ENCODE measurements at regions not wholly inside any gene's neighbourhood (a gene's known extent, or its start where the extent isn't known, plus 50 kb on each side); places are given as distances from the start of the nearest gene placed in this dataset.

- H3K9ac ChIP-seq (ENCODE audit: insufficient read depth, low read length): no peak overlapping the region
- peak; percentile 89 to 92 for DNase-seq (ENCODE audit: low read depth in 2 of 2)
- H3K4me3 ChIP-seq (replicated peaks in 1 of 4; ENCODE audit: control extremely low read depth in 1 of 4, insufficient read depth in 1 of 4, low read depth in 3 of 4, low read length in 4 of 4): no peak overlapping the region
- H3K4me1 ChIP-seq (ENCODE audit: control insufficient read depth, extremely low read depth, insufficient read depth, low read length): no peaks in the 10 kb centered on the region
- H3K27me3 ChIP-seq (ENCODE audit: control insufficient read depth, insufficient read depth, low read length): no peaks in the 10 kb centered on the region
- H2AFZ ChIP-seq (ENCODE audit: low read length): no peak overlapping the region
- H3K9me3 ChIP-seq (ENCODE audit: control insufficient read depth, insufficient read depth, low read depth, low read length): no peaks in the 10 kb centered on the region
- TF ChIP-seq CTCF (conservative IDR thresholded peaks at IDR 0.05 in 1 of 2, IDR thresholded peaks at IDR 0.05 in 1 of 2; ENCODE audit: low read depth in 1 of 2, low read length in 2 of 2) (no peak), EZH2 (IDR thresholded peaks at IDR 0.05; ENCODE audit: low read length, missing control alignments) (no peak)
- peak overlapping the region; percentile 4 for H3K4me2 ChIP-seq (ENCODE audit: extremely low read depth, insufficient read depth, low read length)
- no peak overlapping the region for H3K27ac ChIP-seq (ENCODE audit: insufficient read depth, low read length)
- no peaks in the 10 kb centered on the region for H3K36me3 ChIP-seq (ENCODE audit: control insufficient read depth, insufficient read depth, low read length)
- H4K20me1 ChIP-seq (ENCODE audit: control insufficient read depth, extremely low read depth, insufficient read depth, low read length): no peaks in the 10 kb centered on the region
- no peaks in the 10 kb centered on the region for H3K79me2 ChIP-seq (ENCODE audit: control insufficient read depth, insufficient read depth, low read length)
Measured at GRCh38 chr3:35932995-35933394, 293.7 kb downstream of the ARPP21 start.

- DNase-seq (ENCODE audit: low read depth in 2 of 2): peak; percentile 39 to 67
- Histone ChIP-seq H3K4me1 (ENCODE audit: control insufficient read depth, extremely low read depth, insufficient read depth, low read length) (no peaks in the 10 kb centered on the region), H3K9me3 (ENCODE audit: control insufficient read depth, insufficient read depth, low read depth, low read length) (no peaks in the 10 kb centered on the region), H3K79me2 (ENCODE audit: control insufficient read depth, insufficient read depth, low read length) (no peaks in the 10 kb centered on the region), H3K27ac (ENCODE audit: insufficient read depth, low read length) (no peak overlapping the region), H3K27me3 (ENCODE audit: control insufficient read depth, insufficient read depth, low read length) (no peaks in the 10 kb centered on the region), H2AFZ (ENCODE audit: low read length) (no peak overlapping the region), H3K9ac (ENCODE audit: insufficient read depth, low read length) (no peak overlapping the region), H3K4me2 (ENCODE audit: extremely low read depth, insufficient read depth, low read length) (no peak overlapping the region), H3K4me3 (replicated peaks in 1 of 4; ENCODE audit: control extremely low read depth in 1 of 4, insufficient read depth in 1 of 4, low read depth in 3 of 4, low read length in 4 of 4) (no peak overlapping the region), H4K20me1 (ENCODE audit: control insufficient read depth, extremely low read depth, insufficient read depth, low read length) (no peaks in the 10 kb centered on the region), H3K36me3 (ENCODE audit: control insufficient read depth, insufficient read depth, low read length) (no peaks in the 10 kb centered on the region)
- TF ChIP-seq EZH2 (IDR thresholded peaks at IDR 0.05; ENCODE audit: low read length, missing control alignments) (no peak), CTCF (conservative IDR thresholded peaks at IDR 0.05 in 1 of 2, IDR thresholded peaks at IDR 0.05 in 1 of 2; ENCODE audit: low read depth in 1 of 2, low read length in 2 of 2) (no peak)
Measured at GRCh38 chr3:35936571-35936970, 297.2 kb downstream of the ARPP21 start.

- H3K4me3 ChIP-seq (replicated peaks in 1 of 4; ENCODE audit: control extremely low read depth in 1 of 4, insufficient read depth in 1 of 4, low read depth in 3 of 4, low read length in 4 of 4): no peak overlapping the region
- no peak overlapping the region for H3K27ac ChIP-seq (ENCODE audit: insufficient read depth, low read length)
- H3K9me3 ChIP-seq (ENCODE audit: control insufficient read depth, insufficient read depth, low read depth, low read length): no peaks in the 10 kb centered on the region
- no peak overlapping the region for H3K9ac ChIP-seq (ENCODE audit: insufficient read depth, low read length)
- no peaks in the 10 kb centered on the region for H3K36me3 ChIP-seq (ENCODE audit: control insufficient read depth, insufficient read depth, low read length)
- H3K4me1 ChIP-seq (ENCODE audit: control insufficient read depth, extremely low read depth, insufficient read depth, low read length): peaks cover 5% of the 10 kb centered on the region
- DNase-seq (ENCODE audit: low read depth in 2 of 2): peak in 1 of 2 donors; percentile 60
- H3K27me3 ChIP-seq (ENCODE audit: control insufficient read depth, insufficient read depth, low read length): no peaks in the 10 kb centered on the region
- no peaks in the 10 kb centered on the region for H4K20me1 ChIP-seq (ENCODE audit: control insufficient read depth, extremely low read depth, insufficient read depth, low read length)
- H3K79me2 ChIP-seq (ENCODE audit: control insufficient read depth, insufficient read depth, low read length): no peaks in the 10 kb centered on the region
- TF ChIP-seq EZH2 (IDR thresholded peaks at IDR 0.05; ENCODE audit: low read length, missing control alignments): no peak
- no peak for TF ChIP-seq CTCF (conservative IDR thresholded peaks at IDR 0.05 in 1 of 2, IDR thresholded peaks at IDR 0.05 in 1 of 2; ENCODE audit: low read depth in 1 of 2, low read length in 2 of 2)
- no peak overlapping the region for H3K4me2 ChIP-seq (ENCODE audit: extremely low read depth, insufficient read depth, low read length)
- H2AFZ ChIP-seq (ENCODE audit: low read length): no peak overlapping the region
Measured at GRCh38 chr3:35944926-35945710, 305.8 kb downstream of the ARPP21 start.
